HCT116 (cell line): ENCODE measurements at regions not wholly inside any gene's neighbourhood (a gene's known extent, or its start where the extent isn't known, plus 50 kb on each side); places are given as distances from the start of the nearest gene placed in this dataset.

Experiments
- ATAC-seq: fragments of 200-7000 bp; cut with Tn5 transposase; 2 replicates; pipeline ENCODE4 v1.9.1; 2020; ENCODE audit warnings: mild to moderate bottlenecking, moderate library complexity
- BruUV-seq: library from RNA; stranded (reverse); fragments of 400-500 nt; replicated peaks from 2 replicates; lab custom pipeline; 2021; lab: Mats Ljungman, UMichigan
- CTCF ChIA-PET: fragments of 300-600 bp; sonication (Branson Sonifier 250); formaldehyde crosslinking; loops from one replicate; lab custom pipeline; 2021; ENCODE audit warnings: antibody characterized with exemption; lab: Charles Lee
- POLR2A ChIA-PET: fragments of 300-600, 350-600 bp; sonication (Branson Sonifier 250); formaldehyde crosslinking; loops from one replicate; lab custom pipeline; 2021; ENCODE audit warnings: antibody characterized with exemption; lab: Charles Lee
- RAD21 ChIA-PET, 2 experiments: fragments of 300-600 bp; sonication (Branson Sonifier 250); formaldehyde crosslinking; loops; one replicate each; lab custom pipeline; 2023; ENCODE audit warnings: low total read pairs in 2 of 2; ENCODE audit not compliant: uncharacterized antibody in 2 of 2, unreplicated experiment in 2 of 2, low non-redundant PET in 1 of 2; lab: Charles Lee
- DNase-seq: peaks from one replicate; pipeline ENCODE4 v3.0.0-alpha.2; 2010; ENCODE audit warnings: low read depth, low spot score
- H2AFZ ChIP-seq: fragments of 200-600 bp; shearing (Covaris generic), sonication (generic); 2 replicates; pipeline ENCODE4 v1.6.1; 2017; ENCODE audit warnings: low read depth, mixed run types, mixed read lengths, antibody characterized with exemption, low read length; ENCODE audit not compliant: poor library complexity, severe bottlenecking
- H3K27ac ChIP-seq: 2 replicates; pipeline ENCODE4 v1.5.1; 2012; ENCODE audit warnings: low read depth, low read length
- H3K27me3 ChIP-seq: fragments of 200-600 bp; sonication (generic); 2 replicates; pipeline ENCODE4 v1.6.1; 2016; ENCODE audit warnings: mixed run types, low read length, mixed read lengths; ENCODE audit not compliant: insufficient read depth
- H3K36me3 ChIP-seq, 2 experiments: fragments of 200-500 bp in 1 of 2; fragments of 200-600 bp in 1 of 2; sonication (Bioruptor generic) in 1 of 2; sonication (generic) in 1 of 2; 2 replicates each; pipeline versions ENCODE4 v1.5.1 to v1.6.1; 2014 to 2016; ENCODE audit warnings: low read length in 2 of 2, inconsistent platforms in 1 of 2, mixed read lengths in 1 of 2, mixed run types in 1 of 2; ENCODE audit not compliant: insufficient read depth in 2 of 2, control insufficient read depth in 1 of 2
- H3K4me1 ChIP-seq, 2 experiments: fragments of 200-600 bp in 1 of 2; sonication (generic) in 1 of 2; 2 replicates each; pipeline versions ENCODE4 v1.5.1 to v1.6.1; 2012 to 2017; ENCODE audit warnings: low read length in 2 of 2, inconsistent platforms in 1 of 2, mild to moderate bottlenecking in 1 of 2, mixed read lengths in 1 of 2, mixed run types in 1 of 2, moderate library complexity in 1 of 2; ENCODE audit not compliant: insufficient read depth in 2 of 2, control insufficient read depth in 1 of 2
- H3K4me2 ChIP-seq: fragments of 200-600 bp; sonication (generic); 2 replicates; pipeline ENCODE4 v1.6.1; 2017; ENCODE audit warnings: mixed run types, low read length, mixed read lengths
- H3K4me3 ChIP-seq, 2 experiments: fragments of 200-600 bp in 1 of 2; sonication (generic) in 1 of 2; replicated peaks in 1 of 2; 2 replicates each; pipeline ENCODE4 v1.5.1; 2011 to 2016; ENCODE audit warnings: low read length in 2 of 2, control low read depth in 1 of 2, low read depth in 1 of 2, mild to moderate bottlenecking in 1 of 2, mixed read lengths in 1 of 2, mixed run types in 1 of 2
- H3K79me2 ChIP-seq: fragments of 200-600 bp; sonication (generic); 2 replicates; pipeline ENCODE4 v1.6.1; 2017; ENCODE audit warnings: mild to moderate bottlenecking, mixed run types, low read length, moderate library complexity, mixed read lengths; ENCODE audit not compliant: insufficient read depth
- H3K9ac ChIP-seq: fragments of 200-600 bp; sonication (generic); 2 replicates; pipeline ENCODE4 v1.6.1; 2016; ENCODE audit warnings: low read length, mixed read lengths
- H3K9me2 ChIP-seq: fragments of 200-600 bp; sonication (generic), shearing (Covaris generic); 2 replicates; pipeline ENCODE4 v1.6.1; 2017; ENCODE audit warnings: mixed run types, mild to moderate bottlenecking, moderate library complexity; ENCODE audit not compliant: insufficient read depth
- H3K9me3 ChIP-seq, 2 experiments: fragments of 200-500 bp in 1 of 2; fragments of 200-600 bp in 1 of 2; sonication (Bioruptor generic) in 1 of 2; sonication (generic) in 1 of 2; 2 replicates each; pipeline ENCODE4 v1.6.1; 2014 to 2017; ENCODE audit warnings: low read length in 2 of 2, mixed read lengths in 2 of 2, inconsistent platforms in 1 of 2, low read depth in 1 of 2, mild to moderate bottlenecking in 1 of 2, mixed run types in 1 of 2, moderate library complexity in 1 of 2; ENCODE audit not compliant: control insufficient read depth in 1 of 2, insufficient read depth in 1 of 2
- H4K20me1 ChIP-seq: fragments of 200-600 bp; sonication (generic), shearing (Covaris generic); 2 replicates; pipeline ENCODE4 v1.6.1; 2017; ENCODE audit warnings: mixed run types, mild to moderate bottlenecking, moderate library complexity; ENCODE audit not compliant: insufficient read depth
- CEBPB ChIP-seq: IDR thresholded peaks from 2 replicates; pipeline ENCODE4 v1.6.1; 2012; ENCODE audit warnings: low read depth
- ELF1 ChIP-seq: IDR thresholded peaks from 2 replicates; pipeline ENCODE4 v1.6.1; 2012; ENCODE audit warnings: low read depth, borderline replicate concordance
- POLR2A ChIP-seq: IDR thresholded peaks from 2 replicates; pipeline ENCODE4 v1.7.0; 2011; ENCODE audit warnings: borderline replicate concordance; ENCODE audit not compliant: insufficient read depth, insufficient read length; ENCODE audit errors: extremely low read depth
- intact Hi-C: fragments of 100-400 bp; cut with micrococcal nuclease; formaldehyde crosslinking; loops from 2 replicates; pipeline ENCODE4 v1.10.0; 2022
- TF ChIP-seq, protein P1 (sequence below), 3 experiments: fragments of 200-600 bp in 1 of 3; sonication (generic) in 1 of 3; IDR thresholded peaks in 2 of 3; conservative IDR thresholded peaks in 1 of 3; 2 replicates each; pipeline ENCODE4 v1.5.1; 2012 to 2017; ENCODE audit warnings: low read depth in 2 of 3, low read length in 2 of 3, antibody characterized with exemption in 1 of 3, borderline replicate concordance in 1 of 3, control low read depth in 1 of 3, mild to moderate bottlenecking in 1 of 3, mixed read lengths in 1 of 3, mixed run types in 1 of 3, moderate library complexity in 1 of 3; ENCODE audit not compliant: insufficient read depth in 1 of 3

DNA sequence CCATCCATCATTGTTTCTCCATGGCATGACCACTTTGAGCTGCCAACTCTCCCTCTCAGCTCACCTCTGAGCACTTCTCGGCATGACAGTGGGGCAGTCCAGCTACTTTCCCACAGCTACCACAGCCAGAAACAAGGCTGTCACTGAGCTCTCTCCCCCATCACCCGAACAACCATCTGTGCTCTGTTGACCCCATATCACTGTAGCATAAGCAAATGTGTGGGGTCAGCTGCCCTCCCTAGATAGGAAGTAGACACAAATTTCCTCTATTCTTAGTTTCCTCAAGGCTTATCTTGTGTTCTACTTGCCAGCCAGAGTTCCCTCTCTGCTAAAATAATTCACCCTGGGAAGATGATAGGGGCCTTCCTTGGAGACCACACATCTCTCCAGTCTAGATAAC, 82.6 kb upstream of the FUT8 start:
- H3K9me2 ChIP-seq: no peaks in the 10 kb centered on the region
- ChIA-PET CTCF (no interaction called here), POLR2A (no interaction called here), RAD21 (no interaction called here)
- H3K79me2 ChIP-seq: no peaks in the 10 kb centered on the region
- ATAC-seq: no peak
- no peak for TF ChIP-seq CEBPB
- H3K27me3 ChIP-seq: no peaks in the 10 kb centered on the region
- no peak overlapping the region for H3K4me2 ChIP-seq
- H3K9ac ChIP-seq: no peak overlapping the region
- H3K36me3 ChIP-seq: no peaks in the 10 kb centered on the region
- no peaks in the 10 kb centered on the region for H3K9me3 ChIP-seq
- no peak for DNase-seq
- no peak overlapping the region for H3K4me3 ChIP-seq
- no peak overlapping the region for H2AFZ ChIP-seq
- H4K20me1 ChIP-seq: no peaks in the 10 kb centered on the region
- intact Hi-C loops: no loop called here
- BruUV-seq: no TSS peak
- H3K27ac ChIP-seq: no peak overlapping the region
- peaks cover 0 to 2% of the 10 kb centered on the region in 2 experiments; a peak in 1 of 4 replicates for H3K4me1 ChIP-seq

DNA sequence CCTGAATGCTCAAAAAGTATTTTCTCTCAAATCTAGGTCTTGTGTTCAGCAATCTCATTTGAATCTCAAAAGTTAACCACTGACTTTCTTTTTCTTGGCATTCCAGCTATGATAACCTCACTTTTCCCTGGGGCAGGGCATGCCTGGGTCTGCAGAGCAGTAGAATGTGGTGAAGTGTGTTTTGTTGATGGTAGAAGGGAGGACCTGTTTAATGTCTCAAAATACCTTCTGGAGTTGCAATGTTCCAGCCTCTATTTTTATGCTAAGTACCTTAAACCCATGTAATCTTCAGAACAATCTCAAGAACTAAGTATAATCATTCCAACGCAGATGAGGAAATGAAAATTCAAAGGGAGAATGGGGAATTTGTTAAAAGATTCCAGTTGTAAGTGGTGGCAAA, 82.1 kb upstream of the FUT8 start:
- intact Hi-C loops: no loop called here
- ATAC-seq: no peak
- Histone ChIP-seq H4K20me1 (no peaks in the 10 kb centered on the region), H3K4me3 (no peak overlapping the region), H3K4me2 (no peak overlapping the region), H3K9me2 (no peaks in the 10 kb centered on the region), H3K9me3 (no peaks in the 10 kb centered on the region), H2AFZ (no peak overlapping the region), H3K27ac (no peak overlapping the region), H3K9ac (no peak overlapping the region), H3K36me3 (no peaks in the 10 kb centered on the region), H3K27me3 (no peaks in the 10 kb centered on the region), H3K4me1 (peaks cover 0 to 7% of the 10 kb centered on the region in 2 experiments; a peak in 1 of 4 replicates), H3K79me2 (no peaks in the 10 kb centered on the region)
- DNase-seq: no peak
- ChIA-PET CTCF (no interaction called here), RAD21 (no interaction called here), POLR2A (no interaction called here)
- BruUV-seq: no TSS peak
- TF ChIP-seq POLR2A (no peak), ELF1 (no peak)
- TF ChIP-seq, protein P1, sequence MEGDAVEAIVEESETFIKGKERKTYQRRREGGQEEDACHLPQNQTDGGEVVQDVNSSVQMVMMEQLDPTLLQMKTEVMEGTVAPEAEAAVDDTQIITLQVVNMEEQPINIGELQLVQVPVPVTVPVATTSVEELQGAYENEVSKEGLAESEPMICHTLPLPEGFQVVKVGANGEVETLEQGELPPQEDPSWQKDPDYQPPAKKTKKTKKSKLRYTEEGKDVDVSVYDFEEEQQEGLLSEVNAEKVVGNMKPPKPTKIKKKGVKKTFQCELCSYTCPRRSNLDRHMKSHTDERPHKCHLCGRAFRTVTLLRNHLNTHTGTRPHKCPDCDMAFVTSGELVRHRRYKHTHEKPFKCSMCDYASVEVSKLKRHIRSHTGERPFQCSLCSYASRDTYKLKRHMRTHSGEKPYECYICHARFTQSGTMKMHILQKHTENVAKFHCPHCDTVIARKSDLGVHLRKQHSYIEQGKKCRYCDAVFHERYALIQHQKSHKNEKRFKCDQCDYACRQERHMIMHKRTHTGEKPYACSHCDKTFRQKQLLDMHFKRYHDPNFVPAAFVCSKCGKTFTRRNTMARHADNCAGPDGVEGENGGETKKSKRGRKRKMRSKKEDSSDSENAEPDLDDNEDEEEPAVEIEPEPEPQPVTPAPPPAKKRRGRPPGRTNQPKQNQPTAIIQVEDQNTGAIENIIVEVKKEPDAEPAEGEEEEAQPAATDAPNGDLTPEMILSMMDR (IDR thresholded peaks at IDR 0.05 in 2 of 3, conservative IDR thresholded peaks at IDR 0.05 in 1 of 3; ENCODE audit: borderline replicate concordance in 1 of 3, insufficient read depth in 1 of 3, low read depth in 2 of 3, low read length in 2 of 3): no peak
